HepG2 (cell line): ENCODE measurements at regions not wholly inside any gene's neighbourhood (a gene's known extent, or its start where the extent isn't known, plus 50 kb on each side); places are given as distances from the start of the nearest gene placed in this dataset.

ENCODE experiments used
- CC2D1A ChIP-seq: sonication (generic); formaldehyde crosslinking; IDR thresholded peaks from 2 replicates; pipeline ENCODE4 v1.8.1; 2023; ENCODE audit warnings: mild to moderate bottlenecking, missing genetic modification reagents
- SP2 ChIP-seq: sonication (generic); formaldehyde crosslinking; IDR thresholded peaks from 2 replicates; pipeline ENCODE4 v1.5.1; 2020; ENCODE audit warnings: mild to moderate bottlenecking, missing genetic modification reagents
- ZSCAN30 ChIP-seq: sonication (generic); formaldehyde crosslinking; IDR thresholded peaks from 2 replicates; pipeline ENCODE4 v1.5.0; 2020; ENCODE audit warnings: mild to moderate bottlenecking, missing genetic modification reagents
- TF ChIP-seq, protein P1 (sequence below): sonication (generic); formaldehyde crosslinking; conservative IDR thresholded peaks from 2 replicates; pipeline ENCODE4 v1.4.0; 2020; ENCODE audit warnings: missing genetic modification reagents

DNA sequence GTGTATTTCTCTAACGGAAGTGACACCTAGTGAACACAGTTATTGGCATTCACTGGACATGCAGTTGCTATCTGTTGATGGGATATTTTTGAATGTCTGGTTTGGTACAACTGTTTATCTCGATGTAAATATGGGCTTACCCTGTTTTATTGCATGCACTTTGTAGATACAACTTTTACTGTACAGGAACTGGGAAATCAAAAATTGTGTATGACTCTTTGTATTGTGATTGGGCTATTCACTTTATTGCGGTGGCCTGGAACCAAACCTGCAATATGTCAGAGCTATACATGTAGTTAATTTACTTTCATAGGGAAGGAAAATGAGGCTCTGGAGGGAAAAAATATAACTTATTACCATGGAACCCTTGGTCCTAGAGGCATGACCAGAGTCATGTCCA, 380.7 kb upstream of the KIRREL3 start:
- TF ChIP-seq, protein P1, sequence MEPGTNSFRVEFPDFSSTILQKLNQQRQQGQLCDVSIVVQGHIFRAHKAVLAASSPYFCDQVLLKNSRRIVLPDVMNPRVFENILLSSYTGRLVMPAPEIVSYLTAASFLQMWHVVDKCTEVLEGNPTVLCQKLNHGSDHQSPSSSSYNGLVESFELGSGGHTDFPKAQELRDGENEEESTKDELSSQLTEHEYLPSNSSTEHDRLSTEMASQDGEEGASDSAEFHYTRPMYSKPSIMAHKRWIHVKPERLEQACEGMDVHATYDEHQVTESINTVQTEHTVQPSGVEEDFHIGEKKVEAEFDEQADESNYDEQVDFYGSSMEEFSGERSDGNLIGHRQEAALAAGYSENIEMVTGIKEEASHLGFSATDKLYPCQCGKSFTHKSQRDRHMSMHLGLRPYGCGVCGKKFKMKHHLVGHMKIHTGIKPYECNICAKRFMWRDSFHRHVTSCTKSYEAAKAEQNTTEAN (CRISPR knock-in tag), result no peak
- TF ChIP-seq ZSCAN30 (CRISPR knock-in tag) (no peak), CC2D1A (CRISPR knock-in tag) (no peak), SP2 (CRISPR knock-in tag) (no peak)
